NOMO-1 (cell line): ENCODE measurements at regions not wholly inside any gene's neighbourhood (a gene's known extent, or its start where the extent isn't known, plus 50 kb on each side); places are given as distances from the start of the nearest gene placed in this dataset.
A peak's percentile ranks its signal among the peaks of the same experiment; 100 is the strongest.

Source experiments
- DNase-seq, 2 experiments: peaks; one replicate each; lab custom pipeline; 2025; ENCODE audit not compliant: unreplicated experiment in 2 of 2; lab: John Stamatoyannopoulos, UW

GRCh38 chrX:69307029-69307428 is 141.8 kb upstream of the PJA1 start:
- DNase-seq: no peak

GRCh38 chrX:69306063-69306404 is 140.8 kb upstream of the PJA1 start:
- DNase-seq: no peak

GRCh38 chrX:69305333-69306062 is 140.2 kb upstream of the PJA1 start:
- no peak for DNase-seq

- no peak for DNase-seq
These were observed 138.0 kb upstream of the PJA1 start for GRCh38 chrX:69303231-69303630.

GRCh38 chrX:69299951-69300714 is 134.9 kb upstream of the PJA1 start:
- no peak for DNase-seq

GRCh38 chrX:69299285-69299684 is 134.0 kb upstream of the PJA1 start:
- DNase-seq: no peak

- DNase-seq: no peak
These were observed 133.3 kb upstream of the PJA1 start for GRCh38 chrX:69298466-69299140.

GRCh38 chrX:69297506-69297905 is 132.3 kb upstream of the PJA1 start:
- no peak for DNase-seq

GRCh38 chrX:69293776-69294601 is 128.7 kb upstream of the PJA1 start:
- no peak for DNase-seq

- no peak for DNase-seq
These were observed 125.9 kb upstream of the PJA1 start for GRCh38 chrX:69291116-69291515.

- DNase-seq: no peak
These were observed 125.0 kb upstream of the PJA1 start for GRCh38 chrX:69290292-69290691.

GRCh38 chrX:69289793-69290123 is 124.5 kb upstream of the PJA1 start:
- DNase-seq: no peak

GRCh38 chrX:69289046-69289792 is 124.0 kb upstream of the PJA1 start:
- no peak for DNase-seq

GRCh38 chrX:69287095-69287494 is 121.8 kb upstream of the PJA1 start:
- DNase-seq: no peak

GRCh38 chrX:69286565-69286906 is 121.3 kb upstream of the PJA1 start:
- DNase-seq: no peak

- peak; percentile 1 to 32 for DNase-seq
These were observed 120.8 kb upstream of the PJA1 start for GRCh38 chrX:69285881-69286564.

GRCh38 chrX:69285401-69285877 is 120.2 kb upstream of the PJA1 start:
- DNase-seq: no peak

GRCh38 chrX:69284491-69284890 is 119.2 kb upstream of the PJA1 start:
- no peak for DNase-seq

- no peak for DNase-seq
These were observed 117.8 kb upstream of the PJA1 start for GRCh38 chrX:69282893-69283690.
